Spinal cord (tissue), 9 donors: ENCODE measurements at regions not wholly inside any gene's neighbourhood (a gene's known extent, or its start where the extent isn't known, plus 50 kb on each side); places are given as distances from the start of the nearest gene placed in this dataset.

ENCODE experiments used
- DNase-seq, 6 donors: peaks; one replicate each; pipeline versions ENCODE4 v3.0.0 to v3.0.0-alpha.2; 2013 to 2015; ENCODE audit warnings: low spot score in 6 of 6, low read depth in 4 of 6
- H3K27ac ChIP-seq: one replicate; pipeline ENCODE4 v1.5.1; 2013; ENCODE audit warnings: low read depth, low read length, control low read depth
- H3K27me3 ChIP-seq: one replicate; pipeline ENCODE4 v1.6.1; 2013; ENCODE audit warnings: low read length; ENCODE audit not compliant: control insufficient read depth, insufficient read depth
- H3K36me3 ChIP-seq: one replicate; pipeline ENCODE4 v1.6.1; 2013; ENCODE audit warnings: low read length; ENCODE audit not compliant: control insufficient read depth, insufficient read depth
- H3K4me1 ChIP-seq: one replicate; pipeline ENCODE4 v1.6.1; 2013; ENCODE audit warnings: low read length; ENCODE audit not compliant: control insufficient read depth, insufficient read depth
- H3K4me3 ChIP-seq: one replicate; pipeline ENCODE4 v1.5.1; 2013; ENCODE audit warnings: low read depth, low read length, control low read depth
- H3K9me3 ChIP-seq: one replicate; pipeline ENCODE4 v1.6.1; 2013; ENCODE audit warnings: low read length; ENCODE audit not compliant: control insufficient read depth, insufficient read depth
- WGBS: methylation state at CpG from one replicate; pipeline ENCODE4 v1.1.5; 2013; ENCODE audit warnings: missing lambda C conversion rate; ENCODE audit not compliant: insufficient coverage; 5-methylcytosine and 5-hydroxymethylcytosine counted together
- donor health status: healthy.

- H3K27me3 ChIP-seq, result no peaks in the 10 kb centered on the region
Observed at GRCh38 chr1:106223213-106223612, 833.3 kb upstream of the PRMT6 start.

GRCh38 chr1:106224426-106224825 is 832.0 kb upstream of the PRMT6 start:
- Histone ChIP-seq H3K36me3 (no peaks in the 10 kb centered on the region), H3K4me1 (no peaks in the 10 kb centered on the region), H3K9me3 (no peaks in the 10 kb centered on the region), H3K27ac (no peak overlapping the region), H3K27me3 (no peaks in the 10 kb centered on the region), H3K4me3 (no peak overlapping the region)
- WGBS, result no CpG with 5 or more reads among the region's 1 CpG
- DNase-seq, result no peak

More at GRCh38 chr1:106223213-106223612, 833.3 kb upstream of the PRMT6 start:
- Histone ChIP-seq H3K27ac (no peak overlapping the region), H3K9me3 (no peaks in the 10 kb centered on the region), H3K4me1 (no peaks in the 10 kb centered on the region), H3K4me3 (no peak overlapping the region), H3K36me3 (no peaks in the 10 kb centered on the region)
- DNase-seq, result no peak
- no CpG with 5 or more reads among the region's 1 CpG for WGBS

DNA sequence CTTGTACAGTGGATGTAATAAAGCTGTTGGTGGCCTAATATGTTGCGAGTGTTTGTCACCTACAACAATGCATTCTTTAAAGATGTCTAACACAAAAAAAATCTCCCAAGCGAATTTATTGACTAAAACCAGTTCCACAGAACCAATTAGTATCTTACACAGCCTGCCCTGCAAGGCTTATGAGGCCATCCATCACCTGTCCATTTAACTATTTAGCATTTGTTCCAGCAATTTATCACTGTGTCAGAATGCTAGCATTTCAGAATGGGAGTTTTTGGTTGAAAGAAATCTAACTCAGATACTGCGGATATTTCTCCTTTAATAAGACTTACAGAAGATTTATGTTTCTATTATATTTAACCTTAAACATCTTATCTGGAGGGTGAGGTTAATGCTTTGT is 831.1 kb upstream of the PRMT6 start:
- Histone ChIP-seq H3K4me1 (no peaks in the 10 kb centered on the region), H3K27me3 (no peaks in the 10 kb centered on the region), H3K9me3 (no peaks in the 10 kb centered on the region), H3K27ac (no peak overlapping the region), H3K4me3 (no peak overlapping the region), H3K36me3 (no peaks in the 10 kb centered on the region)
- DNase-seq, result peak in 1 of 6 donors; percentile 18
- 18% methylated on average over 2 of the region's 3 CpGs for WGBS

DNA sequence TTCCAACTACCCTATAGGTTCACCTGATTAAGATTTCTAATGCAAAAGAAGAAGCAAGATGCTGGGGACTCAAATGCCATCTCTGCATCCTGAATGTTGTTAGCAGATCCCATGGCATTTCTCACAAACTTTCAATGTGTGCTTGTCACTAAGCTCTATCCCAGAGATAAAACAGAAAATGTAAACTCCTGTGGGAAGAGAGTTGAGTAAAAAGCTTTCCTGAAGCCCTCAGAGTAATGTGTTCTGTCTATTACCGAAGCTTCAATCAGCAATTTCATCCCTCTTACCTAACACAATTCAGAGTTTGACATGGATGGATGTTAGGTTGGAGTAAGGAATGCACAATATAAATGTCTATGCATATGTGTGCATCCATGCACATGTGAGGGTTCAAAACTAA is 829.9 kb upstream of the PRMT6 start:
- no peak for DNase-seq
- H3K9me3 ChIP-seq, result no peaks in the 10 kb centered on the region
- H3K27ac ChIP-seq, result no peak overlapping the region
- no CpG with 5 or more reads among the region's 1 CpG for WGBS
- no peaks in the 10 kb centered on the region for H3K27me3 ChIP-seq
- H3K4me3 ChIP-seq, result no peak overlapping the region
- no peaks in the 10 kb centered on the region for H3K4me1 ChIP-seq
- no peaks in the 10 kb centered on the region for H3K36me3 ChIP-seq

GRCh38 chr1:106232128-106232527 is 824.3 kb upstream of the PRMT6 start:
- H3K4me1 ChIP-seq, result no peaks in the 10 kb centered on the region
- no peak for DNase-seq
- H3K4me3 ChIP-seq, result no peak overlapping the region
- no peaks in the 10 kb centered on the region for H3K36me3 ChIP-seq
- H3K27me3 ChIP-seq, result no peaks in the 10 kb centered on the region
- H3K27ac ChIP-seq, result no peak overlapping the region
- no peaks in the 10 kb centered on the region for H3K9me3 ChIP-seq
- WGBS, result 100% methylated on average over 1 of the region's 1 CpG

DNA sequence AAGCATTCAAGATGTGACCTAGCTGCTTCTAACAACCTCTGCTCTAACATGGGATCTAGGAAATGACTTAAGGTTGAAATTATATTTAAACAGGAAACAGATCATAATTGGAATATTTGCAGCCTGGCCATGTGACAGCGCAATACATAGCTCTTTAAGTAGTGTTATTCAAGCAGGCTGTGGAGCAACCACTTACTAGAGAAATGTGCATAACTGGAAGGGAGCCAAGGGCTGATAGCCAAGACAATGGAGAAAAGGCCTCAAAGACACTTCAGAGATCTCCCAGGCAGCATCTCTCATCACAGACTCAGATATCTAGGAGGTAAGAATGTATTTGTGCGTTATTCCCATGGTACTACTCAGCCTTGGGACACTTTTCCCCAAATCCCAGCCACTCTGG is 823.0 kb upstream of the PRMT6 start:
- DNase-seq, result no peak
- Histone ChIP-seq H3K36me3 (no peaks in the 10 kb centered on the region), H3K27me3 (no peaks in the 10 kb centered on the region), H3K4me3 (no peak overlapping the region), H3K27ac (no peak overlapping the region), H3K4me1 (no peaks in the 10 kb centered on the region), H3K9me3 (no peaks in the 10 kb centered on the region)
- WGBS, result 83% methylated on average over 1 of the region's 2 CpGs

DNA sequence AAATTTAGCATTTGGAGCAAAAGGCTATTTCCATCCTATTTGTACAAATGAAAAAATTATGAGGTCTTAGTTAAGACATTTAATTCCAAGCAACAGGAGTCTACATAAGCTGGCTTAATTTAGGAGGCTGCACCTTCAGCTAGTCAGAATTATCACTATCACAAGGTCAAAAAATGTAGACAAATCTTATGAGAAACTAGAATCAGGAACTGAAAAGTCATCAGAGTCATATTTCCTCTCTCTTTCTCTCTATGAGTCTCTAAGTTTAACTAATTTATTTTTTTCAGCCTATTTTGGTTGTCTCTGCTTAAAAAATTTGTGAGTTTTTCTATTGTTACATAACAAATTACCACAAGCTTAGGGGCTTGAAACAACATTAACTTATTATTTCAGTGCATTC is 807.1 kb upstream of the PRMT6 start:
- H3K27me3 ChIP-seq, result no peaks in the 10 kb centered on the region

DNA sequence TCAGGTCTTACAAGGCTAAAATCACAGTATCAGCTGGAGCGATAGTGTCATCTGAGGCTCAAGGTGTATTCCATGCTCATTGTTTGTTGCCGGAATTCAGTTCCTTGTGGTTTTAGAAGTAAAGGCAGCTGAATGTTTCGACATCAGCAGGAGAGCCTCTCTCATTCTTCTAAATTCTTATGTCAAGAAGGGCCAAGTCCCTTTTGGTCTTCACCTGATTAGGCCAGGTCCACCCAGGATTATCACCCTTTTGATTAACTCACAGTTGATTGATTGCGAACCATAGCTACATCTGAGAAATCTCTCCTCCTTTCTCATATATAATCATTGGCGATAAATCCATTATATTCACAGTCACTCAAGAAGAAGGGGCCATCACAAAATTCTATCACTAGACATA is 806.7 kb upstream of the PRMT6 start:
- no peaks in the 10 kb centered on the region for H3K4me1 ChIP-seq
- H3K9me3 ChIP-seq, result no peaks in the 10 kb centered on the region
- no peaks in the 10 kb centered on the region for H3K36me3 ChIP-seq
- H3K27ac ChIP-seq, result no peak overlapping the region
- 94% methylated on average over 5 of the region's 5 CpGs for WGBS
- DNase-seq, result no peak
- no peak overlapping the region for H3K4me3 ChIP-seq
- no peaks in the 10 kb centered on the region for H3K27me3 ChIP-seq

More for the DNA sequence above, 807.1 kb upstream of the PRMT6 start:
- Histone ChIP-seq H3K36me3 (no peaks in the 10 kb centered on the region), H3K4me3 (no peak overlapping the region), H3K4me1 (no peaks in the 10 kb centered on the region), H3K27ac (no peak overlapping the region), H3K9me3 (no peaks in the 10 kb centered on the region)
- DNase-seq, result no peak

- H3K36me3 ChIP-seq, result no peaks in the 10 kb centered on the region
- no CpG with 5 or more reads among the region's 1 CpG for WGBS
- H3K27me3 ChIP-seq, result no peaks in the 10 kb centered on the region
- no peaks in the 10 kb centered on the region for H3K9me3 ChIP-seq
- no peak overlapping the region for H3K4me3 ChIP-seq
- H3K27ac ChIP-seq, result no peak overlapping the region
- H3K4me1 ChIP-seq, result no peaks in the 10 kb centered on the region
- no peak for DNase-seq
Observed at GRCh38 chr1:106254748-106255147, 801.7 kb upstream of the PRMT6 start.

DNA sequence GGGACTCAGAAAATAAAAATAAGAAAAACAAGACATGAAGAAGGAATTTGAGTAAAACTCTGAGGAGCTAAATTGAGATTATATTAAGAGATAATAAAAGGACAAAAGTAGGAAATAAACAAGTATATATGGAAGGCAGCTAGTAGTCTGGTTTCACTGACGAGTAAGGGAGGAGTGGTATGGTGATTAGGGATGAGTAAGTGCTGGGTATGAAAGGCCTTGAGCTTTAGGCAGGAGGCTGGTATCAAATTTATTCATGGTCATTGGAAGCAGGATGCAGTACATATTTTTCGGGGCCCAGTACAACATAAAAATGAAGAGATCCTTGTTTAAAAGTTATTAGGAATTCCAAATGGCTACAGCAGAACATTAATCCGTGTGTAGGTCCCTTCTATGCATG is 789.7 kb upstream of the PRMT6 start:
- Histone ChIP-seq H3K27ac (no peak overlapping the region), H3K4me3 (no peak overlapping the region), H3K27me3 (no peaks in the 10 kb centered on the region), H3K4me1 (no peaks in the 10 kb centered on the region), H3K36me3 (no peaks in the 10 kb centered on the region), H3K9me3 (no peaks in the 10 kb centered on the region)
- 70% methylated on average over 3 of the region's 3 CpGs for WGBS
- no peak for DNase-seq
